ENCODE measurements at regions not wholly inside any gene's neighbourhood (a gene's known extent, or its start where the extent isn't known, plus 50 kb on each side); places are given as distances from the start of the nearest gene placed in this dataset.

GRCh38 chr2:728165-728564 is 51.0 kb upstream of the TMEM18 start:
- Histone ChIP-seq H3K9me3 (no peaks in the 10 kb centered on the region), H3K36me3 (no peaks in the 10 kb centered on the region), H3K4me1 (no peaks in the 10 kb centered on the region), H3K27ac (no peak overlapping the region), H3K27me3 (ENCODE audit: low read depth) (peaks cover 10% of the 10 kb centered on the region), H3K4me3 (no peak overlapping the region)
- TF ChIP-seq CTCF (IDR thresholded peaks at IDR 0.05): no peak
- DNase-seq (no peak), ATAC-seq (no peak)
- intact Hi-C loops (cut with DNase I): no loop called here

GRCh38 chr2:727071-727470 is 49.9 kb upstream of the TMEM18 start:
- DNase-seq (no peak), ATAC-seq (no peak)
- Histone ChIP-seq H3K4me1 (no peaks in the 10 kb centered on the region), H3K27me3 (ENCODE audit: low read depth) (peaks cover 10% of the 10 kb centered on the region), H3K4me3 (no peak overlapping the region), H3K9me3 (no peaks in the 10 kb centered on the region), H3K27ac (no peak overlapping the region), H3K36me3 (no peaks in the 10 kb centered on the region)
- no peak for TF ChIP-seq CTCF (IDR thresholded peaks at IDR 0.05)
- intact Hi-C loops (cut with DNase I): no loop called here

All from lower lobe of right lung (tissue), 2 donors.